HG03135 (cell line): ENCODE measurements at regions not wholly inside any gene's neighbourhood (a gene's known extent, or its start where the extent isn't known, plus 50 kb on each side); places are given as distances from the start of the nearest gene placed in this dataset.

Experiments
- ATAC-seq: cut with Tn5 transposase; IDR thresholded peaks from one replicate; pipeline ENCODE4 v1.9.1; 2021; ENCODE audit warnings: mild to moderate bottlenecking, moderate library complexity; ENCODE audit not compliant: unreplicated experiment

DNA sequence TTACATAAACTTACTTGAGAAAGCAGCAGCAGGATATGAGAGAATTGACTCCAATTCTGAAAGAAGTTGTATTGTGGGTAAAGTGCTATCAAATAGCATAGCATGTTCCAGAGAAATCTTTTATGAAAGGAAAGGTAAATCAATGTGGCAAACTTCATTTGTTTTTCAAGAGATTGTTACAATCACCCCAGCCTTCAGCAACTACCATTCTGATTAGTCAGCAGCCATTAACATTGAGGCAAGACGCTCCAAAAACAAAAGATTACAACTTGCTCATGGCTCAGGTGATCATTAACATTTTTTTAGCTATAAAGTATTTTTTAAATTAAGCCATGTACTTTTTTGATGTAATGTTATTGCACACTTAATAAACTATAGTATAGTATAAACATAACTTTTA lies 357.2 kb downstream of the TMEM135 start:
- no peak for ATAC-seq

DNA sequence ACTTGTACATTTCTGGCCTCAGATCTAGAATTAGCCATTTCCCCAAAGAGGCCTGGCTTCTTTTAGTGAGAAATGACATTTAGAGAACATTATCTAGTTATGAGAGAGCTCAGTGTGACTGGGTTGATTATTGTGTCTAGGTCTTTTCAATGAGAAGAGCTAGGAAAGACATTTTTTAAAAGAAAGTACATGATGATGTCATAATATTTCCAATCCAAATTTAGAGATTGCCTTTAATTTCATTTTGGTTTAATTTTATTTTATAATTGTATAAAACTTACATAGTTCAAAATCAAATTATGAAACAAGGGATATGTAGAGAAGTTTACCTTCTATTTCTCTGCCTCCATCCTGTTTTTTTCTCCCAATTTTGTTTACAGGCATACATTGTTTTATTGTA lies 354.9 kb downstream of the TMEM135 start:
- ATAC-seq, result no peak

DNA sequence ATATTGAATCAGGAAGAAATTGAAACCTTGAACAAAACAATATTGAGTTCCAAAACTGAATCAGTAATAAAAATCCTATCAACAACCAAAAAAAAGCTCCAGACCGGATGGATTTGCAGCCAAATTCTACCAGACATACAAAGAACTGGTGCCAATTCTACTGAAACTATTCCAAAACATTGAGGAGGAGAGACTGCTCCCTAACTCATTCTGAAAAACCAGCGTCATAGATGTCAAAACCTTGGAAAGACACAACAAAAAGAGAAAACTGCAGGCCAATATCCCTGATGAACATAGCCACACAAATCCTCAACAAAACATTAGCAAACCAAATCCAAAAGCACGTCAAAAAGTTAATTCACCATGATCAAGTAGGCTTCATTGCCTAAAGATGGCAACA lies 353.8 kb downstream of the TMEM135 start:
- ATAC-seq, result no peak

DNA sequence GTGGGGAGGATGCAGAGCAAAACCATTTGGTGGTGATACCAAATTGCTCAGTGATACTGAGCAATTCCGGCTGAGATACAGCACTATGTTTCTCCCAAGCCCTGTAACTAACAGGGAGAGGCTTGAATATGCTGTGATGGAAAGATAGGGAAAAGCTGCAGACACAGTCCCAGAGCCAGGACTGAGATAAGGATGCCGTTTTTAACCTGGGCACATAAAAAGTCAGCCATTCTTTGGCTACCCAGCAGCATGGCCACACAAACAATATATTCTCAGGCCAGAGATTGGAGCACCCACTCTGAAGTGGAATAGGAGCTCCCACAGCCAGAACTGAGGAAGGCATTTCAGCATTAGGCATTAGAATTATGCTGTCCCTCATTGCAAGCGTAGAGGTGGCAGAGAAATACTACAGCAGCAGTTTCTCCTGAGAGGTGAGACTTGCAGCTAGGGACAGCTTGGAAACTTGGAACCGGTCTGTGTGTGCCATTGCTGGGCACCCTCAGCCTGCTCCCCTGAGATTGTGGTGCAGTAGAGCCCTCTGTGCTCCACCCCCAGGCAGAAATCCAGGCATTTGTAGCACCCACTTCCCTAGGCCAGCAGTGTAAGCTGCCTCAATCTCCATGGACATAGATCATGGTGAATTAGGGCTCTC lies 346.5 kb downstream of the TMEM135 start:
- ATAC-seq, result no peak

DNA sequence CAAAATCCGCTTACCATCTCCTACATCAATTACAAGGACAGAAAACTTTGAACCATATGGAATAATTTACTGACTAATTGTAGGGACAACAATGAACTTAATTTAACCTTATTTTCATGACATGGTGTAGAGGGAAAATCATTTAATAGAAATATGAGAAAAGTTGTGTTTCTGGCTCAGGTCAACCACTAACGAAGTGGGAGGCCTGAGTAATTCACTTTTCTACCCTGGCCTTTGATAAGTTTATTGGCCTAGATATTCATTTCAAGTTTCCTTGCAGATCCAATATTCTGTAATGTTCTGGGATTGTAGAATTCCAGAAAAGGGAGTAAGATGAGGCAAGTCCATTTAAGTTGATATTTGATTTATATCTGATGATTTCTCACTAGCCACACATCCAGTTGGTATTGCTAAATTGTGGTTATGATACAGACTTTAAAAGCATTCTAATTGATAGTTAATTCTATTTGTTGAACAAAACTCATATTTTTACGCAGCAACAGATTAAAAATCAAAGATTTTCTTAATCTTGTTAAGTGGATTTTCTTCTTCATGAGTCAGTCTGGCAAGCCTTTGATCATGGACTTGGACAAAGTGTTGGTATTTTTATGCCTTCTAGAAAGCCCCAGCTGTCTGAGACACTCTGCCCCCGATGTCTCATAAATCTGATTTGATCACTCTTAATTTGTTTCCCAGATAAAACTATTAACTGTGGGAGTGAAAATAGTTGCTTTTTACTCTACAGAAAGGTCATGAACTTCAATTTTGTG lies 336.5 kb downstream of the TMEM135 start:
- ATAC-seq, result no peak
